ENCODE measurements at regions not wholly inside any gene's neighbourhood (a gene's known extent, or its start where the extent isn't known, plus 50 kb on each side); places are given as distances from the start of the nearest gene placed in this dataset.

DNA sequence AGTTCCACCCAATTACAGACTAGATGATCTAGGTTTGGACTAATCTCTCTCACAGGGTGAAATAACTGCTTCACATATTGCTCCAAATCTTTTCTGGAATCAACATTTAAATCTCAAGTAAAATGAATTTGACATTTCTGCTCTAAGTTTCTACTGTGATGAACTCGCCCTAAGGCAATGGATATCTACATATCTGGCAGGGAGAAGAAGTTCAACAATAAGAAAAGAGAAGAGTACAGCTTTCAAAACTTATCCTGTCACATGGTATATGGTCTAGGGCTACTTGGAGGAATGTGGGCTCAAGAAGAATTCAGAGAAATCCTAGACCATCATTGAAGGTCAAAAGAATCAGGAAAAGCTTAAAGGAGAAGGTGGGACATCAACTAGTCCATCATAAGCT is 440.2 kb downstream of the MBD2 start:
- H3K4me1 ChIP-seq: no peaks in the 10 kb centered on the region
- no peak overlapping the region for H3K4me3 ChIP-seq
- 70 to 72% methylated on average over 1 of the region's 1 CpG for WGBS, 2 donors
- no peak overlapping the region for H3K27ac ChIP-seq
- ATAC-seq (no peak), DNase-seq (no peak)
- H3K9me3 ChIP-seq: peaks cover 0 to 9% (median 0%) of the 10 kb centered on the region in 11 donors
- intact Hi-C loops (cut with DNase I): no loop called here
- H3K36me3 ChIP-seq: no peaks in the 10 kb centered on the region
- H3K27me3 ChIP-seq: no peaks in the 10 kb centered on the region
- TF ChIP-seq, protein P1, sequence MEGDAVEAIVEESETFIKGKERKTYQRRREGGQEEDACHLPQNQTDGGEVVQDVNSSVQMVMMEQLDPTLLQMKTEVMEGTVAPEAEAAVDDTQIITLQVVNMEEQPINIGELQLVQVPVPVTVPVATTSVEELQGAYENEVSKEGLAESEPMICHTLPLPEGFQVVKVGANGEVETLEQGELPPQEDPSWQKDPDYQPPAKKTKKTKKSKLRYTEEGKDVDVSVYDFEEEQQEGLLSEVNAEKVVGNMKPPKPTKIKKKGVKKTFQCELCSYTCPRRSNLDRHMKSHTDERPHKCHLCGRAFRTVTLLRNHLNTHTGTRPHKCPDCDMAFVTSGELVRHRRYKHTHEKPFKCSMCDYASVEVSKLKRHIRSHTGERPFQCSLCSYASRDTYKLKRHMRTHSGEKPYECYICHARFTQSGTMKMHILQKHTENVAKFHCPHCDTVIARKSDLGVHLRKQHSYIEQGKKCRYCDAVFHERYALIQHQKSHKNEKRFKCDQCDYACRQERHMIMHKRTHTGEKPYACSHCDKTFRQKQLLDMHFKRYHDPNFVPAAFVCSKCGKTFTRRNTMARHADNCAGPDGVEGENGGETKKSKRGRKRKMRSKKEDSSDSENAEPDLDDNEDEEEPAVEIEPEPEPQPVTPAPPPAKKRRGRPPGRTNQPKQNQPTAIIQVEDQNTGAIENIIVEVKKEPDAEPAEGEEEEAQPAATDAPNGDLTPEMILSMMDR (IDR thresholded peaks at IDR 0.05): no peak

- H3K9me3 ChIP-seq: peaks cover 0 to 10% (median 0%) of the 10 kb centered on the region in 11 donors
- DNase-seq (no peak), ATAC-seq (no peak)
- no peak overlapping the region for H3K4me3 ChIP-seq
- TF ChIP-seq, protein P1 (IDR thresholded peaks at IDR 0.05): no peak
- H3K27me3 ChIP-seq: no peaks in the 10 kb centered on the region
- intact Hi-C loops (cut with DNase I): no loop called here
- 80 to 86% methylated on average over 1 of the region's 1 CpG for WGBS, 2 donors
- H3K4me1 ChIP-seq: no peaks in the 10 kb centered on the region
- H3K36me3 ChIP-seq: no peaks in the 10 kb centered on the region
- no peak overlapping the region for H3K27ac ChIP-seq
These were observed 443.8 kb downstream of the MBD2 start for GRCh38 chr18:53780666-53781065.

- WGBS, 2 donors: 82% methylated on average over 2 of the region's 2 CpGs
- Histone ChIP-seq H3K27me3 (no peaks in the 10 kb centered on the region), H3K4me3 (no peak overlapping the region), H3K36me3 (no peaks in the 10 kb centered on the region), H3K27ac (no peak overlapping the region), H3K9me3 (peaks cover 0 to 30% (median 11%) of the 10 kb centered on the region in 11 donors), H3K4me1 (no peaks in the 10 kb centered on the region)
- intact Hi-C loops (cut with DNase I): no loop called here
- ATAC-seq (no peak), DNase-seq (no peak)
- TF ChIP-seq, protein P1 (IDR thresholded peaks at IDR 0.05): no peak
These were observed 452.2 kb downstream of the MBD2 start for GRCh38 chr18:53772293-53772692.

DNA sequence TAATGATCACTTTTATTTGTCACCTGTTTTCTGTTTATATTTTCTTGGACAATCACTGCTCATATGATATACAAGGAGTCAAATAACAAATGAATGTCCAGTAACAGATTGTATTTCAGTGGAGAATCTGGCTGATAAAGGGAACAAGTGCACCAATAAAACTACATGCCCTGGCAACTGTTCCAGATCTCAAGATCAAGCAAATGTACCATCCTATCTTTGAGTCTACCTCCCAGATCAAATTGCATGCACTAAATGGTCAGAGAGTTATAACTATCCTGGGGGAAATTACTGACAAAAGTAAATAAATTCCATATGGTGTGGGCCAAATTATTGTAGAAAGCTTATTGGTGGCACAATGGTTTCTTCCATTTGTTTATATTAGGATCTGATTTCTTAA is 452.8 kb downstream of the MBD2 start:
- no peak for ATAC-seq
- DNase-seq: no peak
- TF ChIP-seq, protein P1 (IDR thresholded peaks at IDR 0.05): no peak
- H3K9me3 ChIP-seq: peaks cover 0 to 31% (median 12%) of the 10 kb centered on the region in 11 donors
- H3K36me3 ChIP-seq: no peaks in the 10 kb centered on the region
- no peaks in the 10 kb centered on the region for H3K27me3 ChIP-seq
- H3K4me1 ChIP-seq: no peaks in the 10 kb centered on the region
- no peak overlapping the region for H3K27ac ChIP-seq
- H3K4me3 ChIP-seq: no peak overlapping the region
- intact Hi-C loops (cut with DNase I): no loop called here

GRCh38 chr18:53765211-53765610 is 459.3 kb downstream of the MBD2 start:
- Histone ChIP-seq H3K27ac (no peak overlapping the region), H3K4me3 (no peak overlapping the region), H3K36me3 (no peaks in the 10 kb centered on the region), H3K27me3 (no peaks in the 10 kb centered on the region), H3K9me3 (peaks cover 0 to 31% (median 12%) of the 10 kb centered on the region in 11 donors), H3K4me1 (no peaks in the 10 kb centered on the region)
- DNase-seq: no peak
- TF ChIP-seq, protein P1 (IDR thresholded peaks at IDR 0.05): no peak
- 83 to 88% methylated on average over 3 of the region's 3 CpGs for WGBS, 2 donors
- ATAC-seq: no peak
- intact Hi-C loops (cut with DNase I): no loop called here
